Esophagus muscularis mucosa (tissue), 4 donors: ENCODE measurements at regions not wholly inside any gene's neighbourhood (a gene's known extent, or its start where the extent isn't known, plus 50 kb on each side); places are given as distances from the start of the nearest gene placed in this dataset.

Experiments used
- DNase-seq: peaks from one replicate; pipeline ENCODE4 v3.0.0-alpha.2; 2017; ENCODE audit errors: extremely low spot score
- H3K27ac ChIP-seq, 4 donors: fragments of 200-600 bp; sonication (generic); replicated peaks in 1 of 4; 1 replicate in 3 of 4; 2 replicates in 1 of 4; pipeline ENCODE4 v1.5.1; 2016 to 2019; ENCODE audit warnings: mild to moderate bottlenecking in 1 of 4
- H3K27me3 ChIP-seq, 4 donors: fragments of 200-600 bp; sonication (generic); one replicate each; pipeline versions ENCODE4 v1.5.1 to v1.6.0; 2016 to 2019
- H3K36me3 ChIP-seq, 4 donors: fragments of 200-600 bp; sonication (generic); one replicate each; pipeline ENCODE4 v1.5.1; 2016 to 2019
- H3K4me1 ChIP-seq, 4 donors: fragments of 200-600 bp; sonication (generic); one replicate each; pipeline ENCODE4 v1.5.1; 2016 to 2019
- H3K4me3 ChIP-seq, 4 donors: fragments of 200-600 bp; sonication (generic); 1 replicate in 2 of 4; 2 replicates in 2 of 4; pipeline ENCODE4 v1.5.1; 2016 to 2019; ENCODE audit warnings: mild to moderate bottlenecking in 4 of 4, moderate library complexity in 1 of 4
- H3K9me3 ChIP-seq, 4 donors: fragments of 200-600 bp; sonication (generic); 1 replicate in 3 of 4; 2 replicates in 1 of 4; pipeline ENCODE4 v1.5.1; 2016 to 2019
- CTCF ChIP-seq, 3 experiments: fragments of 200-600 bp in 2 of 3; fragments of 450-650 bp in 1 of 3; sonication (generic) in 2 of 3; IDR thresholded peaks; one replicate each; pipeline ENCODE4 v1.5.1; 2017 to 2019; ENCODE audit warnings: antibody characterized with exemption in 3 of 3, mild to moderate bottlenecking in 2 of 3, moderate library complexity in 1 of 3
- EP300 ChIP-seq: sonication (generic); formaldehyde crosslinking; IDR thresholded peaks from one replicate; pipeline ENCODE4 v1.6.1; 2017; ENCODE audit warnings: antibody characterized with exemption
- POLR2A ChIP-seq: fragments of 450-650 bp; IDR thresholded peaks from one replicate; pipeline ENCODE4 v1.6.1; 2017; ENCODE audit warnings: antibody characterized with exemption, moderate library complexity, mild to moderate bottlenecking, low read depth
- POLR2AphosphoS5 ChIP-seq, 2 donors: sonication (generic); formaldehyde crosslinking; IDR thresholded peaks; one replicate each; pipeline ENCODE4 v1.6.1; 2017; ENCODE audit warnings: antibody characterized with exemption in 2 of 2
- WGBS: methylation state at CpG from one replicate; pipeline ENCODE4 v1.1.5; 2018; 5-methylcytosine and 5-hydroxymethylcytosine counted together
- intact Hi-C: fragments of 100-400 bp; cut with DNase I; formaldehyde crosslinking; loops from one replicate; pipeline ENCODE4 v1.15.1; 2023

DNA sequence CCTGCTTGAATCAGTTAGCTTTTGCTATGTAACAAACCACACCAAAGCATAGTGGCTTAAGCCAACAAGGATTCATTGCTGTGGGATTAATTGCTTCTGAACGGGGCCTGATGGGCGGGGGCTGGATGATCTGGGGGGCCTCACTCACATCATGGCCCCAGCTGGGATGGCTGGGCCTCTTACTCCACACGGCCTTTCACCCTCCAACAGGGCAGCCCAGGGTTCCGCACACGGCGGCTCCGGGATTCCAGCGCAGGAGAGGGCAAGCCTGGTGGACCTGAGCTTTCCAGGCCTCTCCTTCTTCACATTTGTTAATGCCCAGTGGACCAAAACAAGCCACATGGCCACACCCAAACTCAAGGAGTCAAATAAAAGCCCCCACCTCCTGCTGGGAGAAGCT is 86.3 kb upstream of the PHLPP1 start:
- Histone ChIP-seq H3K36me3 (no peaks in the 10 kb centered on the region), H3K4me1 (peaks cover 0 to 15% (median 6%) of the 10 kb centered on the region in 4 donors), H3K9me3 (no peaks in the 10 kb centered on the region), H3K4me3 (no peak overlapping the region), H3K27ac (no peak overlapping the region), H3K27me3 (no peaks in the 10 kb centered on the region)
- TF ChIP-seq CTCF (IDR thresholded peaks at IDR 0.05) (no peak), POLR2AphosphoS5 (IDR thresholded peaks at IDR 0.05) (no peak), POLR2A (no peak), EP300 (no peak)
- no peak for DNase-seq
- WGBS, result 94% methylated on average over 8 of the region's 8 CpGs
- intact Hi-C loops, result no loop called here

DNA sequence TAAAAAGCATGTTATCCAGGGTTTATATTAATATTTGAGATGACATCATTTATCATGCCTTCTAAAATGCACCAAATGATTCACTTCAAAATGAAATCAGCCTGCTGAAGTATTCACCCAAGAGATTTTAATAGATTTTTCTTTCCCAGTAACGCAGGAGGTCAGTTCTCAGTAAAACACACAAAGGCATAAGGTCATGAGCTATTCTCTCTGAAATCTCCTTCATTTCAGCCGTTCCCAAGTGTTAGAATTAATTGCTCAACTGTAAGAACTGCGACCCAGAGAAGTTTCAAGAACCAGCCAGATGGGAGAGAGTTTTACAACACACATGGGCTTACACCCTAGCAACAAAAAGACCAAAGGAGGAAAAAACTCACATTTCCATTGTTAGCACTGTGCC is 84.2 kb upstream of the PHLPP1 start:
- Histone ChIP-seq H3K4me3 (no peak overlapping the region), H3K27me3 (no peaks in the 10 kb centered on the region), H3K36me3 (no peaks in the 10 kb centered on the region), H3K27ac (no peak overlapping the region), H3K4me1 (no peaks in the 10 kb centered on the region), H3K9me3 (no peaks in the 10 kb centered on the region)
- TF ChIP-seq CTCF (IDR thresholded peaks at IDR 0.05) (no peak), POLR2AphosphoS5 (IDR thresholded peaks at IDR 0.05) (no peak), EP300 (no peak), POLR2A (no peak)
- 53% methylated on average over 3 of the region's 3 CpGs for WGBS
- no peak for DNase-seq
- intact Hi-C loops, result no loop called here

GRCh38 chr18:62632788-62633455 is 82.4 kb upstream of the PHLPP1 start:
- TF ChIP-seq EP300 (no peak), POLR2AphosphoS5 (IDR thresholded peaks at IDR 0.05) (no peak), POLR2A (no peak), CTCF (IDR thresholded peaks at IDR 0.05) (no peak)
- Histone ChIP-seq H3K9me3 (no peaks in the 10 kb centered on the region), H3K27ac (no peak overlapping the region), H3K27me3 (peaks cover 0 to 6% (median 0%) of the 10 kb centered on the region in 4 donors), H3K36me3 (no peaks in the 10 kb centered on the region), H3K4me1 (no peaks in the 10 kb centered on the region), H3K4me3 (no peak overlapping the region)
- 78% methylated on average over 3 of the region's 3 CpGs for WGBS
- DNase-seq, result no peak
- intact Hi-C loops, result no loop called here

- intact Hi-C loops, result no loop called here
- TF ChIP-seq POLR2AphosphoS5 (IDR thresholded peaks at IDR 0.05) (no peak), EP300 (no peak), CTCF (IDR thresholded peaks at IDR 0.05) (no peak), POLR2A (no peak)
- WGBS, result 63% methylated on average over 2 of the region's 2 CpGs
Observed at GRCh38 chr18:62634458-62634857, 80.9 kb upstream of the PHLPP1 start.

More at GRCh38 chr18:62634458-62634857, 80.9 kb upstream of the PHLPP1 start:
- H3K4me3 ChIP-seq, result no peak overlapping the region
- H3K27me3 ChIP-seq, result peaks cover 0 to 6% (median 0%) of the 10 kb centered on the region in 4 donors
- no peaks in the 10 kb centered on the region for H3K4me1 ChIP-seq
- H3K36me3 ChIP-seq, result no peaks in the 10 kb centered on the region
- DNase-seq, result no peak
- H3K27ac ChIP-seq, result no peak overlapping the region
- no peaks in the 10 kb centered on the region for H3K9me3 ChIP-seq
